ENCODE measurements at regions not wholly inside any gene's neighbourhood (a gene's known extent, or its start where the extent isn't known, plus 50 kb on each side); places are given as distances from the start of the nearest gene placed in this dataset.

DNA sequence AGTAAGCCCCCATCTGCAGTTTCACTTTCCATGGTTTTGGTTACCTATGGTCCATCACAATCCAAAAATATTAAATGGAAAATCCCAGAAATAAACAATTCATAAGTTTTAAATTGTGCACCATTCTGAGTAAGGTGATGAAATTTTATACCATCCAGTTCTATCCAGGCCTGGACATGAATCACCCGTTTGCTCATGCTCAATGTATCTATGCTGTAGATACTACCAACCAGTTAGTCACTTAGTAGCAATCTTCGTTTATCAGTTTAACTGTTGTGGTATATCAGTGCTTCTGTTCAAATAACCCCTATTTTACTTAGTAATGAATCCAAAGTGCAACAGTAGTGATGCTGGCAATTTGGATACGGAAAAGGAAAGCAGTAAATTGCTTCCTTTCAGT is 381.9 kb upstream of the AGTR1 start:
- no peaks in the 10 kb centered on the region for H3K27me3 ChIP-seq (replicated peaks in 1 of 2; ENCODE audit: control insufficient read depth in 2 of 2, insufficient read depth in 2 of 2, low read length in 1 of 2)
- ChIA-PET CTCF (no interaction called here), RAD21 (ENCODE audit: unreplicated experiment) (no interaction called here), SMC1A (ENCODE audit: uncharacterized antibody, unreplicated experiment) (interaction anchor here (1.1 kb wide), 1 partner anchor 15 kb away, joined by 3 read pairs; no protein-coding TSS in a partner anchor), POLR2A (interaction anchor here (0.7 kb wide), 1 partner anchor 54 kb away, joined by 3 read pairs; no protein-coding TSS in a partner anchor)
- H2AFZ ChIP-seq (ENCODE audit: control insufficient read depth, low read depth, low read length), result no peak overlapping the region
- DNase-seq (ENCODE audit: low read depth, low spot score) (no peak), FAIRE-seq (no peak), ATAC-seq (no peak)
- intact Hi-C loops (cut with micrococcal nuclease; ENCODE audit: unreplicated experiment) (loop anchor here (5.0 kb wide), 1 partner anchor 228 kb away; no protein-coding TSS in a partner anchor), in situ Hi-C loops (cut with MboI) (loop anchor here (25.0 kb wide), 1 partner anchor 1272 kb away; no protein-coding TSS in a partner anchor)
- peaks cover 10% of the 10 kb centered on the region for H3K9me3 ChIP-seq (replicated peaks; ENCODE audit: control insufficient read depth, insufficient read depth, low read length)
- peaks cover 13% of the 10 kb centered on the region for H3K4me1 ChIP-seq (ENCODE audit: control insufficient read depth, insufficient read depth, low read length)
- H4K20me1 ChIP-seq (ENCODE audit: control insufficient read depth, insufficient read depth), result no peaks in the 10 kb centered on the region
- no peaks in the 10 kb centered on the region for H3K79me2 ChIP-seq (ENCODE audit: control insufficient read depth, insufficient read depth, low read length)
- TF ChIP-seq SRF (IDR thresholded peaks at IDR 0.05; ENCODE audit: low read depth in 2 of 2, low read length in 2 of 2) (no peak), TCF7 (IDR thresholded peaks at IDR 0.05; ENCODE audit: borderline replicate concordance) (no peak), ZNF217 (IDR thresholded peaks at IDR 0.05) (no peak), PAX5 (IDR thresholded peaks at IDR 0.05; ENCODE audit: borderline replicate concordance, low read depth, low read length) (no peak), CREM (IDR thresholded peaks at IDR 0.05; ENCODE audit: low read depth) (no peak), TARDBP (IDR thresholded peaks at IDR 0.05; ENCODE audit: borderline replicate concordance) (no peak), KDM1A (IDR thresholded peaks at IDR 0.05; ENCODE audit: borderline replicate concordance) (no peak), BRCA1 (IDR thresholded peaks at IDR 0.05; ENCODE audit: low read depth, low read length) (no peak), NFXL1 (IDR thresholded peaks at IDR 0.05; ENCODE audit: borderline replicate concordance) (no peak)
- BruUV-seq (replicated peaks), result no TSS peak
- H3K36me3 ChIP-seq (ENCODE audit: control insufficient read depth in 2 of 2, insufficient read depth in 2 of 2, low read length in 1 of 2), result no peaks in the 10 kb centered on the region
- H3K9ac ChIP-seq (ENCODE audit: control insufficient read depth, insufficient read depth, low read length), result no peak overlapping the region
- H3K4me2 ChIP-seq (ENCODE audit: control insufficient read depth, insufficient read depth), result no peak overlapping the region
- WGBS (ENCODE audit: insufficient coverage, insufficient replicate concordance, low lambda C conversion rate, missing lambda C conversion rate), result 83% methylated on average over 3 of the region's 3 CpGs
- no peak overlapping the region for H3K4me3 ChIP-seq
- no peak overlapping the region for H3K27ac ChIP-seq (ENCODE audit: control insufficient read depth, insufficient read depth)

DNA sequence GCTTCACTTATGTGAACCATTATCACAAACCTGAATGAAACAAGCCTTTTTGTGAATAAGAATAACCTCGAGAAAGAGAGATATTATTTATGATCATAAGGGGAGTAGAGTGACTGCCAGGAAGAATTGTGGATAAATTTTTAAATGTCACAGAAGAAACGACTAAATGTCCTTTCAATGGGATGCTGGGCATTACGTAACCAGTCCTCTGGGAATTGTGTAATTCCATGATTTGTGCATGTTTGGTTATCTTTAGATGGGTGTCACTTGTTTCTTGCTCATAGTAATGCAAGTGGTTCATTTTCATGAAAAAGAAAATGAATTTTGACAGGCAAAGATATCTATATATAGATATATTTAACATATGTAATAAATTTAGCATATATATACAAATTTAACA is 379.5 kb upstream of the AGTR1 start:
- H3K36me3 ChIP-seq (ENCODE audit: control insufficient read depth in 2 of 2, insufficient read depth in 2 of 2, low read length in 1 of 2), result no peaks in the 10 kb centered on the region
- no peak for FAIRE-seq
- H3K9ac ChIP-seq (ENCODE audit: control insufficient read depth, insufficient read depth, low read length), result no peak overlapping the region
- in situ Hi-C loops (cut with MboI), result loop anchor here (25.0 kb wide), 1 partner anchor 1269 kb away; no protein-coding TSS in a partner anchor
- no peak overlapping the region for H3K4me2 ChIP-seq (ENCODE audit: control insufficient read depth, insufficient read depth)
- no peak for TF ChIP-seq JUNB (IDR thresholded peaks at IDR 0.05)
- ChIA-PET CTCF (interaction anchor here (1.3 to 1.4 kb wide), 3 partner anchors 10 to 88 kb away, joined by 3 to 4 read pairs (median 3); no protein-coding TSS in a partner anchor), RAD21 (ENCODE audit: unreplicated experiment) (interaction anchor here (1.4 kb wide), 1 partner anchor 10 kb away, joined by 3 read pairs; no protein-coding TSS in a partner anchor), POLR2A (no interaction called here), SMC1A (ENCODE audit: uncharacterized antibody, unreplicated experiment) (interaction anchor here (1.4 to 1.5 kb wide), 3 partner anchors 13 to 123 kb away, joined by 3 to 6 read pairs (median 4); no protein-coding TSS in a partner anchor)
- no peak overlapping the region for H2AFZ ChIP-seq (ENCODE audit: control insufficient read depth, low read depth, low read length)
- no peaks in the 10 kb centered on the region for H3K27me3 ChIP-seq (replicated peaks in 1 of 2; ENCODE audit: control insufficient read depth in 2 of 2, insufficient read depth in 2 of 2, low read length in 1 of 2)
- no peak for DNase-seq (ENCODE audit: low read depth, low spot score)
- H3K27ac ChIP-seq (ENCODE audit: control insufficient read depth, insufficient read depth), result no peak overlapping the region
- H3K4me3 ChIP-seq, result no peak overlapping the region
- H4K20me1 ChIP-seq (ENCODE audit: control insufficient read depth, insufficient read depth), result no peaks in the 10 kb centered on the region
- H3K9me3 ChIP-seq (replicated peaks; ENCODE audit: control insufficient read depth, insufficient read depth, low read length), result peaks cover 10% of the 10 kb centered on the region
- ATAC-seq, result no peak
- WGBS (ENCODE audit: insufficient coverage, insufficient replicate concordance, low lambda C conversion rate, missing lambda C conversion rate), result 82% methylated on average over 3 of the region's 3 CpGs
- H3K4me1 ChIP-seq (ENCODE audit: control insufficient read depth, insufficient read depth, low read length), result peaks cover 13% of the 10 kb centered on the region
- BruUV-seq (replicated peaks), result no TSS peak
- no peaks in the 10 kb centered on the region for H3K79me2 ChIP-seq (ENCODE audit: control insufficient read depth, insufficient read depth, low read length)
- intact Hi-C loops (cut with micrococcal nuclease; ENCODE audit: unreplicated experiment), result loop anchor here (5.0 kb wide), 1 partner anchor 231 kb away; no protein-coding TSS in a partner anchor
